GM23248 (cell line): ENCODE measurements at regions not wholly inside any gene's neighbourhood (a gene's known extent, or its start where the extent isn't known, plus 50 kb on each side); places are given as distances from the start of the nearest gene placed in this dataset.
"Not testable (repeated sequence)": the region's sequence is repeated elsewhere in the genome, so short reads cannot be mapped to it uniquely, and the experiment has no call there.

Experiments
- DNase-seq: peaks from one replicate; pipeline ENCODE4 v3.0.0-alpha.2; 2015
- H2AFZ ChIP-seq: fragments of 200-600 bp; sonication (generic); 2 replicates; pipeline ENCODE4 v1.6.1; 2016; ENCODE audit warnings: antibody characterized with exemption
- H3F3A ChIP-seq: fragments of 200-600 bp; sonication (generic); 2 replicates; pipeline ENCODE4 v1.6.1; 2016; ENCODE audit warnings: mild to moderate bottlenecking, antibody characterized with exemption, mixed run types; ENCODE audit not compliant: insufficient read depth
- H3K27ac ChIP-seq: fragments of 200-600 bp; sonication (generic); 2 replicates; pipeline ENCODE4 v1.5.1; 2016; ENCODE audit warnings: mild to moderate bottlenecking
- H3K27me3 ChIP-seq: fragments of 200-600 bp; sonication (generic); replicated peaks from 2 replicates; pipeline ENCODE4 v1.6.1; 2016; ENCODE audit warnings: mild to moderate bottlenecking; ENCODE audit not compliant: insufficient read depth
- H3K36me3 ChIP-seq: fragments of 200-600 bp; sonication (generic); 2 replicates; pipeline ENCODE4 v1.6.1; 2016; ENCODE audit warnings: low read depth, mild to moderate bottlenecking
- H3K4me1 ChIP-seq: fragments of 200-600 bp; sonication (generic); 2 replicates; pipeline ENCODE4 v1.6.1; 2016; ENCODE audit warnings: mild to moderate bottlenecking; ENCODE audit not compliant: insufficient read depth
- H3K4me2 ChIP-seq: fragments of 200-600 bp; sonication (generic); one replicate; pipeline ENCODE4 v1.6.1; 2016; ENCODE audit warnings: mild to moderate bottlenecking; ENCODE audit not compliant: unreplicated experiment
- H3K4me3 ChIP-seq: fragments of 200-600 bp; sonication (generic); 2 replicates; pipeline ENCODE4 v1.5.1; 2016; ENCODE audit warnings: mild to moderate bottlenecking
- H3K79me2 ChIP-seq: fragments of 200-600 bp; sonication (generic); 2 replicates; pipeline ENCODE4 v1.6.1; 2016; ENCODE audit warnings: mild to moderate bottlenecking; ENCODE audit not compliant: insufficient read depth
- H3K9ac ChIP-seq: fragments of 200-600 bp; sonication (generic); 2 replicates; pipeline ENCODE4 v1.6.1; 2016; ENCODE audit warnings: mild to moderate bottlenecking
- H3K9me2 ChIP-seq: fragments of 200-600 bp; sonication (generic); 2 replicates; pipeline ENCODE4 v1.6.1; 2016; ENCODE audit warnings: mixed run types, mild to moderate bottlenecking, moderate library complexity; ENCODE audit not compliant: insufficient read depth
- H3K9me3 ChIP-seq: fragments of 200-600 bp; sonication (generic); one replicate; pipeline ENCODE4 v1.6.1; 2017; ENCODE audit warnings: low read depth
- H4K20me1 ChIP-seq: fragments of 200-600 bp; sonication (generic); 2 replicates; pipeline ENCODE4 v1.6.0; 2016; ENCODE audit not compliant: insufficient read depth
- EZH2 ChIP-seq: fragments of 200-600 bp; sonication (generic); IDR thresholded peaks from 2 replicates; pipeline ENCODE4 v1.6.1; 2018; ENCODE audit warnings: antibody characterized with exemption, mild to moderate bottlenecking; ENCODE audit not compliant: insufficient read depth, poor library complexity, severe bottlenecking
- EZH2phosphoT487 ChIP-seq: fragments of 200-600 bp; sonication (generic); IDR thresholded peaks from 2 replicates; pipeline ENCODE4 v1.6.1; 2018; ENCODE audit warnings: antibody characterized with exemption, moderate library complexity, mild to moderate bottlenecking, low read depth; ENCODE audit not compliant: insufficient read depth
- WGBS, 2 experiments: methylation state at CpG; one replicate each; pipeline ENCODE4 v1.1.6; 2015 to 2017; ENCODE audit warnings: low lambda C conversion rate in 2 of 2, low coverage in 1 of 2; ENCODE audit errors: missing lambda C conversion rate in 2 of 2; 5-methylcytosine and 5-hydroxymethylcytosine counted together
- in situ Hi-C: fragments of 300-500 bp; cut with MboI; formaldehyde crosslinking; loops from 2 replicates; pipeline ENCODE4 v1.15.0; 2020

GRCh38 chr3:160098261-160098908 is 109.8 kb downstream of the IL12A start:
- Histone ChIP-seq H3K4me2 (no peak overlapping the region), H3K4me3 (no peak overlapping the region), H3K9ac (no peak overlapping the region), H3K79me2 (no peaks in the 10 kb centered on the region), H4K20me1 (no peaks in the 10 kb centered on the region), H3K4me1 (no peaks in the 10 kb centered on the region), H3K36me3 (no peaks in the 10 kb centered on the region), H3K27ac (no peak overlapping the region), H2AFZ (no peak overlapping the region), H3K27me3 (no peaks in the 10 kb centered on the region; the same call in 1 of the 2 replicates), H3K9me2 (no peaks in the 10 kb centered on the region), H3F3A (no peaks in the 10 kb centered on the region), H3K9me3 (no peaks in the 10 kb centered on the region)
- no peak for TF ChIP-seq EZH2
- TF ChIP-seq EZH2phosphoT487, result no peak
- in situ Hi-C loops, result no loop called here
- DNase-seq, result peak; percentile 54
- 48 to 64% methylated on average over 5 of the region's 5 CpGs for WGBS, 2 experiments

GRCh38 chr3:160098926-160099626 is 110.4 kb downstream of the IL12A start:
- no peaks in the 10 kb centered on the region; the same call in 1 of the 2 replicates for H3K27me3 ChIP-seq
- H3K27ac ChIP-seq, result no peak overlapping the region
- H3K9me2 ChIP-seq, result no peaks in the 10 kb centered on the region
- peak; percentile 3 for DNase-seq
- 52 to 58% methylated on average over 3 of the region's 3 CpGs for WGBS, 2 experiments
- H3K79me2 ChIP-seq, result no peaks in the 10 kb centered on the region
- in situ Hi-C loops, result no loop called here
- H3K4me2 ChIP-seq, result no peak overlapping the region
- H3K4me1 ChIP-seq, result no peaks in the 10 kb centered on the region
- H3F3A ChIP-seq, result no peaks in the 10 kb centered on the region
- no peaks in the 10 kb centered on the region for H4K20me1 ChIP-seq
- H3K9me3 ChIP-seq, result no peaks in the 10 kb centered on the region
- no peak overlapping the region for H3K4me3 ChIP-seq
- H3K9ac ChIP-seq, result no peak overlapping the region
- H2AFZ ChIP-seq, result no peak overlapping the region
- TF ChIP-seq EZH2 (no peak), EZH2phosphoT487 (no peak)
- H3K36me3 ChIP-seq, result no peaks in the 10 kb centered on the region

- Histone ChIP-seq H3F3A (no peaks in the 10 kb centered on the region), H3K4me1 (no peaks in the 10 kb centered on the region), H3K36me3 (no peaks in the 10 kb centered on the region), H4K20me1 (no peaks in the 10 kb centered on the region), H3K9ac (no peak overlapping the region), H3K27ac (no peak overlapping the region), H3K27me3 (no peaks in the 10 kb centered on the region; the same call in 1 of the 2 replicates), H3K4me3 (no peak overlapping the region), H3K79me2 (no peaks in the 10 kb centered on the region), H3K9me3 (no peaks in the 10 kb centered on the region), H3K9me2 (no peaks in the 10 kb centered on the region), H3K4me2 (no peak overlapping the region), H2AFZ (no peak overlapping the region)
- in situ Hi-C loops, result no loop called here
- no peak for DNase-seq
- WGBS, 2 experiments, result 58 to 67% methylated on average over 5 of the region's 5 CpGs
- TF ChIP-seq EZH2, result no peak
- no peak for TF ChIP-seq EZH2phosphoT487
Measured at GRCh38 chr3:160099834-160100233, 111.2 kb downstream of the IL12A start.

- no peaks in the 10 kb centered on the region for H3K9me3 ChIP-seq
- no peaks in the 10 kb centered on the region for H3K4me1 ChIP-seq
- H3K27me3 ChIP-seq, result no peaks in the 10 kb centered on the region; the same call in 1 of the 2 replicates
- H4K20me1 ChIP-seq, result no peaks in the 10 kb centered on the region
- H3F3A ChIP-seq, result no peaks in the 10 kb centered on the region
- no peak overlapping the region for H3K4me2 ChIP-seq
- in situ Hi-C loops, result no loop called here
- H3K27ac ChIP-seq, result no peak overlapping the region
- WGBS, 2 experiments, result 94 to 95% methylated on average over 35 to 40 of the region's 40 CpGs
- no peak overlapping the region for H3K4me3 ChIP-seq
- no peak overlapping the region for H2AFZ ChIP-seq
- no peak for DNase-seq
- no peaks in the 10 kb centered on the region for H3K36me3 ChIP-seq
- no peak for TF ChIP-seq EZH2phosphoT487
- TF ChIP-seq EZH2, result no peak
- H3K79me2 ChIP-seq, result no peaks in the 10 kb centered on the region
- no peak overlapping the region for H3K9ac ChIP-seq
- no peaks in the 10 kb centered on the region for H3K9me2 ChIP-seq
Measured at GRCh38 chr3:160100610-160101009, 112.0 kb downstream of the IL12A start.

GRCh38 chr3:160102001-160102400 is 113.4 kb downstream of the IL12A start:
- WGBS, 2 experiments, result 50 to 51% methylated on average over 7 of the region's 7 CpGs
- H3K27me3 ChIP-seq, in situ Hi-C loops: not testable (repeated sequence)

More at GRCh38 chr3:160102001-160102400, 113.4 kb downstream of the IL12A start:
- DNase-seq, H4K20me1 ChIP-seq, H3F3A ChIP-seq, H3K9me3 ChIP-seq, H2AFZ ChIP-seq, H3K36me3 ChIP-seq, H3K27ac ChIP-seq, H3K79me2 ChIP-seq, H3K4me3 ChIP-seq, H3K4me2 ChIP-seq, H3K9ac ChIP-seq, H3K9me2 ChIP-seq, H3K4me1 ChIP-seq: not testable (repeated sequence)
